ENCODE measurements at regions not wholly inside any gene's neighbourhood (a gene's known extent, or its start where the extent isn't known, plus 50 kb on each side); places are given as distances from the start of the nearest gene placed in this dataset.

DNA sequence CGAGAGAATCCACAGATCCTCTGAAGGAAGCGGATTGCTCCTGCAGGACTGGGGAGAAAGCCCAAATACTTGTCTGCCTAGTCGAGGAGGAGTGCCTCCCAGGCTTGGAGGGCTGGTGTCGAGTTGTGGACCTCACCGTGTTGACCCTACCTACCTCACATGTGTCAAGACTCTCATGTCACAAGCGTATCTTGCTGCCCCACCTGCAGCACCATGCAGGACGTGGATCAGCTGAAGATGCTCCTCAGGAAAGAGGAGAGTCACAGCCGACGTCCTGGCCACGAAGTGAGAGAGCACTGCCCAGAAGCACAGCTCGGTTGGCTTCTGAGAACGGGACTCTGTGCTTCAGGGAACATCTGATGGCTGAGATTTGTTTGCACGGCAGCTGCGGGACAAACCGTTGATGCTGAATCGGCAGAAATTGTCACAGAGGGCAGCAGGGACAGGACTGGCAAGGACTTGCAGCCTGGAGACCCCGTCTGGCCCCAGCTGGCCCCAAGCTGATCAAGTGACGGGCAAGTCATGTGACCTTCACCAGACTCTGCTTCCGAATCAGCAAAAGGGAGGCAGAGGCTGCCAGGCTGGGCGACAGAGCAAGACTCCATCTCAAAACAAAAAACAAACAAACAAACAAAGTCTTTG, 119.1 kb upstream of the ITGA1 start:
- Histone ChIP-seq H3K9me3 (no peaks in the 10 kb centered on the region), H3K4me3 (no peak overlapping the region), H3K4me1 (replicated peaks) (no peaks in the 10 kb centered on the region), H3K27ac (no peak overlapping the region), H3K27me3 (replicated peaks; ENCODE audit: insufficient read depth) (no peaks in the 10 kb centered on the region), H3K36me3 (no peaks in the 10 kb centered on the region)
- 85% methylated on average over 20 of the region's 20 CpGs for WGBS
- TF ChIP-seq POLR2A (IDR thresholded peaks at IDR 0.05) (no peak), POLR2AphosphoS5 (IDR thresholded peaks at IDR 0.05) (no peak)
- TF ChIP-seq, protein P1, sequence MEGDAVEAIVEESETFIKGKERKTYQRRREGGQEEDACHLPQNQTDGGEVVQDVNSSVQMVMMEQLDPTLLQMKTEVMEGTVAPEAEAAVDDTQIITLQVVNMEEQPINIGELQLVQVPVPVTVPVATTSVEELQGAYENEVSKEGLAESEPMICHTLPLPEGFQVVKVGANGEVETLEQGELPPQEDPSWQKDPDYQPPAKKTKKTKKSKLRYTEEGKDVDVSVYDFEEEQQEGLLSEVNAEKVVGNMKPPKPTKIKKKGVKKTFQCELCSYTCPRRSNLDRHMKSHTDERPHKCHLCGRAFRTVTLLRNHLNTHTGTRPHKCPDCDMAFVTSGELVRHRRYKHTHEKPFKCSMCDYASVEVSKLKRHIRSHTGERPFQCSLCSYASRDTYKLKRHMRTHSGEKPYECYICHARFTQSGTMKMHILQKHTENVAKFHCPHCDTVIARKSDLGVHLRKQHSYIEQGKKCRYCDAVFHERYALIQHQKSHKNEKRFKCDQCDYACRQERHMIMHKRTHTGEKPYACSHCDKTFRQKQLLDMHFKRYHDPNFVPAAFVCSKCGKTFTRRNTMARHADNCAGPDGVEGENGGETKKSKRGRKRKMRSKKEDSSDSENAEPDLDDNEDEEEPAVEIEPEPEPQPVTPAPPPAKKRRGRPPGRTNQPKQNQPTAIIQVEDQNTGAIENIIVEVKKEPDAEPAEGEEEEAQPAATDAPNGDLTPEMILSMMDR (IDR thresholded peaks at IDR 0.05), result no peak
- intact Hi-C loops (cut with DNase I), result no loop called here
- no peak for DNase-seq (ENCODE audit: low spot score)

DNA sequence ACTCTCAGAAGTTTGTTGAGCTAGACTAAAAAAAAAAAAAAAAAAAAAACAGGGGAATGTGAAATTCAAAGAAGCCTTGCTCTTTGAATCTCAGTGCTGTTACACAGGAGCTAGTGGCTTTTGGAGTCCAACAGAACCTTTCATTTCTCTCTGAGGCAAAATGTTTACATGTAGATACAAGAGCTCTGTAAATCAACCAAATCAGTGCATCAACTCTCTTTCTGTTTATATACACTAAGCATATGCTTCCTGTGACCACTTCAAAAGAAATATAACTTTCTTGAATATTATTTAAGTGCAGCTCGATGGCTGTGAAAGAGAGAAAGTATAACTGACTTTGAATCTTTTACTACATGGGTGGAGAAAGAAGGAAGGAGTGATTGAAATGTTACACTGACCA, 115.3 kb upstream of the ITGA1 start:
- no peak overlapping the region for H3K4me3 ChIP-seq
- intact Hi-C loops (cut with DNase I), result no loop called here
- WGBS, result 32% methylated on average over 1 of the region's 1 CpG
- DNase-seq (ENCODE audit: low spot score), result no peak
- no peaks in the 10 kb centered on the region for H3K9me3 ChIP-seq
- TF ChIP-seq, protein P1 (IDR thresholded peaks at IDR 0.05), result no peak
- TF ChIP-seq POLR2AphosphoS5 (IDR thresholded peaks at IDR 0.05) (no peak), POLR2A (IDR thresholded peaks at IDR 0.05) (no peak)
- H3K27ac ChIP-seq, result no peak overlapping the region
- H3K4me1 ChIP-seq (replicated peaks), result no peaks in the 10 kb centered on the region
- H3K36me3 ChIP-seq, result no peaks in the 10 kb centered on the region
- no peaks in the 10 kb centered on the region for H3K27me3 ChIP-seq (replicated peaks; ENCODE audit: insufficient read depth)

DNA sequence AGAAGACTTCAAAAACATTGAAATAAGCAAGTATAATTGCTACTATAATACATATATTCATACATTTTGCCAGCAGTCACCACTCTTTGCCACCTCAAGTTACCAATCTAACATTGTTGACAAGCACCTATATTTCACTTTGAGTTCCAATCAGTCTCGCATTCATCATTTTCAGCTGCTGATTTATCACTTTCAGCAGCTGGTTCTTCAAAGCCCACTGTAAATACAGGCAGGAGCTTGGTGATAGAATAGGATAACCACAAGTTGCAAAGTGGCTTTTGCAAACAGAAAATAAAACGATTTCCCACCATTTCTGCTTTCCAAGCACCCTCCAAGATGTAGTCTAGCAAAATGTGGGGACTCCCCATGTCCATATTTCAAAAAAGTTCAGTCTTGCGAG, 114.2 kb upstream of the ITGA1 start:
- TF ChIP-seq POLR2A (IDR thresholded peaks at IDR 0.05) (no peak), POLR2AphosphoS5 (IDR thresholded peaks at IDR 0.05) (no peak)
- TF ChIP-seq, protein P1 (IDR thresholded peaks at IDR 0.05), result no peak
- Histone ChIP-seq H3K4me1 (replicated peaks) (no peaks in the 10 kb centered on the region), H3K36me3 (no peaks in the 10 kb centered on the region), H3K27ac (no peak overlapping the region), H3K4me3 (no peak overlapping the region), H3K27me3 (replicated peaks; ENCODE audit: insufficient read depth) (no peaks in the 10 kb centered on the region), H3K9me3 (no peaks in the 10 kb centered on the region)
- 70% methylated on average over 3 of the region's 3 CpGs for WGBS
- intact Hi-C loops (cut with DNase I), result no loop called here
- DNase-seq (ENCODE audit: low spot score), result no peak

DNA sequence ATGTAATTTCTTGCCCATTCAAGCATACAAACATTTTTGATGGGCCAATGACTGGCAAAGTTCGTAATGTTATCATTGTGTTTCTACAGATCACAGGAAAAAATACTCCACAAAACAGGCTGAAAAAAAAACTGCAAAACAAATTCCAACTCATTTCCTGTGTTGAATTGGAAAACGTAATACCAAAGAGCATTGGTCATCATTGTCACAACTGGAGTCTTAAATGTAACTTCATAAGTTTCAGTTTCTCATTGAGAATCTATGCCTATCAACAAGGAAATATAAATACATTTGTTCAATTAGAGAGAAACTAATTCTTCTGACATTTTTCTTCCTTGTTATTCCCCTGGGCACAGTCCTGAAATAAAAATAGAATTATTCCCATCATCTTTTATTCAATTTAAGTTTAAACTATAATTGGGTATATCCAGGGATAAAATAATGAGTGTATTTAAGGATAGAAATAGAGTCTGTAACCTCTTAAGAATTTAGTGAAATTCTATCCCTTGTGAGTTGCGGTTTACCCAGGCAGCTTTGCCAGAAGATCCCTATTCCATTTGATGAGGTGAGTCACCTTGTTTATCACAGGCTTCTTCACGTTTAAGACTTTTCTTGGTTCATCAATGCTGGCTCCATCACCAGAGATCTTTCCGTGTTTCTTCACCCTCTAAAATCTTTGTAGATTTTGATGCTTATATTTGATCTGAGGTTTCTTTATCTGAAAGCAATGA, 112.7 kb upstream of the ITGA1 start:
- intact Hi-C loops (cut with DNase I), result no loop called here
- Histone ChIP-seq H3K9me3 (no peaks in the 10 kb centered on the region), H3K36me3 (no peaks in the 10 kb centered on the region), H3K4me3 (no peak overlapping the region), H3K4me1 (replicated peaks) (no peaks in the 10 kb centered on the region), H3K27me3 (replicated peaks; ENCODE audit: insufficient read depth) (no peaks in the 10 kb centered on the region), H3K27ac (no peak overlapping the region)
- TF ChIP-seq POLR2AphosphoS5 (IDR thresholded peaks at IDR 0.05) (no peak), POLR2A (IDR thresholded peaks at IDR 0.05) (no peak)
- TF ChIP-seq, protein P1 (IDR thresholded peaks at IDR 0.05), result no peak
- 54% methylated on average over 5 of the region's 5 CpGs for WGBS
- no peak for DNase-seq (ENCODE audit: low spot score)

DNA sequence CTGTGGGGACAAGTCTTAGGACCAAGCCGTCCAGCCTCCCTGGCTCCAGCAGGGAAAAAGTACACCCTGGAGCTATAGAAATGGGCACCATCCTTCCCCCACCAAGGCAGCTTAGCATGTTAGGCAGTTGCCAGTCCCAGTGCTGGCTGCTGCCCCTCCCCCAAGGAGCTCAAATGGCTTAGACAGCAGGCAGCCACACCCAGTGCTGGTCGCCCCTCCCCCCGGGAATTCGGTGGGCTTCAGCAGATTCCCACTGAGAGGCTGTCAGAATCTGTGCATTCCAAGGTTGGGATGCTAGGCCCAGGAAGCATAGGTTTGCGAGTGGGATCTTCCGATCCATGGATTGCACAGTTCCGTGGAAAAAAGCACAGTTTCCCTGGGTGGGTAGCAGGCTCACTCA, 105.2 kb upstream of the ITGA1 start:
- WGBS, result 67% methylated on average over 7 of the region's 7 CpGs
- Histone ChIP-seq H3K4me1 (replicated peaks) (no peaks in the 10 kb centered on the region), H3K4me3 (no peak overlapping the region), H3K36me3 (no peaks in the 10 kb centered on the region), H3K27ac (no peak overlapping the region), H3K27me3 (replicated peaks; ENCODE audit: insufficient read depth) (no peaks in the 10 kb centered on the region), H3K9me3 (no peaks in the 10 kb centered on the region)
- DNase-seq (ENCODE audit: low spot score), result no peak
- intact Hi-C loops (cut with DNase I), result no loop called here
- no peak for TF ChIP-seq POLR2A (IDR thresholded peaks at IDR 0.05)
- TF ChIP-seq, protein P1 (IDR thresholded peaks at IDR 0.05), result no peak
- no peak for TF ChIP-seq POLR2AphosphoS5 (IDR thresholded peaks at IDR 0.05)

All from prostate gland (tissue), 2 donors.